SK-N-SH treated with all-trans-retinoic acid at 6 μM for 48 hours (cell line): ENCODE measurements at regions not wholly inside any gene's neighbourhood (a gene's known extent, or its start where the extent isn't known, plus 50 kb on each side); places are given as distances from the start of the nearest gene placed in this dataset.

Source experiments
- ARNTL ChIP-seq: fragments of 450-650 bp; formaldehyde crosslinking; IDR thresholded peaks from 2 replicates; pipeline ENCODE4 v1.5.0; 2020; ENCODE audit warnings: low read depth, mild to moderate bottlenecking, moderate library complexity, borderline replicate concordance
- GLIS3 ChIP-seq: fragments of 250-450 bp; sonication (Bioruptor Pico); IDR thresholded peaks from 2 replicates; pipeline ENCODE4 v1.5.0; 2020; ENCODE audit warnings: mild to moderate bottlenecking, moderate library complexity
- PPARA ChIP-seq: fragments of 250-450 bp; sonication (Bioruptor Pico); IDR thresholded peaks from 2 replicates; pipeline ENCODE4 v1.5.0; 2020; ENCODE audit warnings: mild to moderate bottlenecking, borderline replicate concordance
- ZFP3 ChIP-seq: fragments of 250-450 bp; sonication (Bioruptor Pico); IDR thresholded peaks from 2 replicates; pipeline ENCODE4 v1.5.0; 2020; ENCODE audit warnings: mild to moderate bottlenecking, moderate library complexity
- ZNF565 ChIP-seq: fragments of 450-650 bp; formaldehyde crosslinking; conservative IDR thresholded peaks from 2 replicates; pipeline ENCODE4 v1.5.0; 2020; ENCODE audit warnings: low read depth, mild to moderate bottlenecking, moderate library complexity
- TF ChIP-seq, protein P1 (sequence below): fragments of 250-450 bp; sonication (Bioruptor Pico); IDR thresholded peaks from 2 replicates; pipeline ENCODE4 v1.8.0; 2020; ENCODE audit warnings: mild to moderate bottlenecking, moderate library complexity, borderline replicate concordance

DNA sequence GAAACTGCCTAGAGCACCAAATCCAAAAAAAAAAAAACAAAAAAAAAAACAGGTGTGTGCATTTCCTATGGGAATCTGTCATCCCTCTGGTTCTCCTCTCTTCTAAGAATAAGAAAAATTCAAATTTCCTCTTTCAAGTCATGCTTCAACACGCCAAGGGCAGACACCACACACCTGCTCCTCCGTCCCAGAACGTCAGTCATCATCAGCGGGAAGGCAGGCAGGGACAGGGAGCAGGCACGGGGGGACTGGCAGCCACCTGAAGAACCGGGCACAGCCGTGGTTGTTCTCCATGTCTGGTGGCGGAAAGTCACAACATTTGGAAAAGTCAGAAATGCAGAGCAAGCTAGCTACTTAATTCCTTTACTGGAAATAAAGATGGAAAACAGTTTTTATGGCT, 214.8 kb downstream of the IKZF2 start:
- no peak for TF ChIP-seq ARNTL (CRISPR knock-in tag)
- no peak for TF ChIP-seq PPARA (CRISPR knock-in tag)
- TF ChIP-seq GLIS3 (CRISPR knock-in tag): no peak
- TF ChIP-seq ZFP3 (CRISPR knock-in tag): no peak
- TF ChIP-seq ZNF565 (CRISPR knock-in tag): no peak
- TF ChIP-seq, protein P1, sequence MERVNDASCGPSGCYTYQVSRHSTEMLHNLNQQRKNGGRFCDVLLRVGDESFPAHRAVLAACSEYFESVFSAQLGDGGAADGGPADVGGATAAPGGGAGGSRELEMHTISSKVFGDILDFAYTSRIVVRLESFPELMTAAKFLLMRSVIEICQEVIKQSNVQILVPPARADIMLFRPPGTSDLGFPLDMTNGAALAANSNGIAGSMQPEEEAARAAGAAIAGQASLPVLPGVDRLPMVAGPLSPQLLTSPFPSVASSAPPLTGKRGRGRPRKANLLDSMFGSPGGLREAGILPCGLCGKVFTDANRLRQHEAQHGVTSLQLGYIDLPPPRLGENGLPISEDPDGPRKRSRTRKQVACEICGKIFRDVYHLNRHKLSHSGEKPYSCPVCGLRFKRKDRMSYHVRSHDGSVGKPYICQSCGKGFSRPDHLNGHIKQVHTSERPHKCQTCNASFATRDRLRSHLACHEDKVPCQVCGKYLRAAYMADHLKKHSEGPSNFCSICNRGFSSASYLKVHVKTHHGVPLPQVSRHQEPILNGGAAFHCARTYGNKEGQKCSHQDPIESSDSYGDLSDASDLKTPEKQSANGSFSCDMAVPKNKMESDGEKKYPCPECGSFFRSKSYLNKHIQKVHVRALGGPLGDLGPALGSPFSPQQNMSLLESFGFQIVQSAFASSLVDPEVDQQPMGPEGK (CRISPR knock-in tag): no peak
